Mucosa of descending colon (tissue), 3 donors: ENCODE measurements at regions not wholly inside any gene's neighbourhood (a gene's known extent, or its start where the extent isn't known, plus 50 kb on each side); places are given as distances from the start of the nearest gene placed in this dataset.
"Not testable (repeated sequence)": the region's sequence is repeated elsewhere in the genome, so short reads cannot be mapped to it uniquely, and the experiment has no call there.

Source experiments
- ATAC-seq: fragments of 200-7000 bp; cut with Tn5 transposase; one replicate; pipeline ENCODE4 v1.9.1; 2020; ENCODE audit warnings: mild to moderate bottlenecking, moderate library complexity
- DNase-seq, 3 donors: peaks; one replicate each; pipeline ENCODE4 v3.0.0-alpha.2; 2020
- H3K36me3 ChIP-seq: fragments of 200-600 bp; one replicate; pipeline ENCODE4 v1.8.0; 2021; ENCODE audit warnings: low read depth, mild to moderate bottlenecking
- H3K4me1 ChIP-seq: fragments of 200-600 bp; one replicate; pipeline ENCODE4 v1.8.0; 2021; ENCODE audit warnings: low read depth, mild to moderate bottlenecking
- H3K4me3 ChIP-seq: fragments of 200-600 bp; one replicate; pipeline ENCODE4 v1.8.0; 2021; ENCODE audit warnings: mild to moderate bottlenecking
- H3K9me3 ChIP-seq: fragments of 200-600 bp; one replicate; pipeline ENCODE4 v1.8.0; 2021; ENCODE audit warnings: mild to moderate bottlenecking
- CTCF ChIP-seq: fragments of 200-600 bp; IDR thresholded peaks from one replicate; pipeline ENCODE4 v1.8.0; 2022; ENCODE audit warnings: antibody characterized with exemption, mild to moderate bottlenecking
- intact Hi-C, 2 donors: fragments of 100-400 bp; cut with DNase I in 1 of 2; cut with micrococcal nuclease in 1 of 2; formaldehyde crosslinking; loops; one replicate each; pipeline versions ENCODE4 v1.11.0 to v1.11.1; 2022; cut with DNase I, micrococcal nuclease
- donor health status: DM: no; HTN: no; CAD: no; lungs with moderate emphysema.
- donor health status: DM: no; HTN: no; CAD: no.
- donor health status: DM: no; HTN: yes; CAD: no.

- intact Hi-C loops, result no loop called here
- Histone ChIP-seq H3K4me1 (no peaks in the 10 kb centered on the region), H3K36me3 (no peaks in the 10 kb centered on the region), H3K4me3 (no peak overlapping the region), H3K9me3 (no peaks in the 10 kb centered on the region)
- no peak for TF ChIP-seq CTCF
- no peak for DNase-seq
- no peak for ATAC-seq
Observed at GRCh38 chr2:129192841-129193253, 786.6 kb upstream of the RAB6C start.

- TF ChIP-seq CTCF, result no peak
- DNase-seq (no peak), ATAC-seq (no peak)
- intact Hi-C loops, result no loop called here
- Histone ChIP-seq H3K4me1 (no peaks in the 10 kb centered on the region), H3K36me3 (no peaks in the 10 kb centered on the region), H3K9me3 (no peaks in the 10 kb centered on the region), H3K4me3 (no peak overlapping the region)
Observed at GRCh38 chr2:129193961-129194360, 785.5 kb upstream of the RAB6C start.

GRCh38 chr2:129199501-129199900 lies 780.0 kb upstream of the RAB6C start:
- no peak for ATAC-seq

GRCh38 chr2:129201696-129202095 lies 777.8 kb upstream of the RAB6C start:
- TF ChIP-seq CTCF, result no peak
- H3K36me3 ChIP-seq, result no peaks in the 10 kb centered on the region
- DNase-seq, result no peak

More at GRCh38 chr2:129199501-129199900, 780.0 kb upstream of the RAB6C start:
- Histone ChIP-seq H3K9me3 (no peaks in the 10 kb centered on the region), H3K36me3 (no peaks in the 10 kb centered on the region), H3K4me1 (no peaks in the 10 kb centered on the region), H3K4me3 (no peak overlapping the region)
- no peak for DNase-seq
- TF ChIP-seq CTCF, result no peak
- intact Hi-C loops, result no loop called here

GRCh38 chr2:129203331-129203730 lies 776.1 kb upstream of the RAB6C start:
- no peaks in the 10 kb centered on the region for H3K9me3 ChIP-seq
- DNase-seq (no peak), ATAC-seq (no peak)
- no peaks in the 10 kb centered on the region for H3K4me1 ChIP-seq
- TF ChIP-seq CTCF, result no peak
- no peaks in the 10 kb centered on the region for H3K36me3 ChIP-seq
- intact Hi-C loops, result no loop called here
- no peak overlapping the region for H3K4me3 ChIP-seq

More at GRCh38 chr2:129201696-129202095, 777.8 kb upstream of the RAB6C start:
- H3K4me3 ChIP-seq, result no peak overlapping the region
- H3K9me3 ChIP-seq, result no peaks in the 10 kb centered on the region
- H3K4me1 ChIP-seq, result no peaks in the 10 kb centered on the region
- intact Hi-C loops, result no loop called here
- ATAC-seq, result no peak

GRCh38 chr2:129204581-129204980 lies 774.9 kb upstream of the RAB6C start:
- H3K9me3 ChIP-seq, DNase-seq, H3K4me1 ChIP-seq, intact Hi-C loops, ATAC-seq, H3K36me3 ChIP-seq, H3K4me3 ChIP-seq: not testable (repeated sequence)
